Muscle layer of colon (tissue), 2 donors: ENCODE measurements at regions not wholly inside any gene's neighbourhood (a gene's known extent, or its start where the extent isn't known, plus 50 kb on each side); places are given as distances from the start of the nearest gene placed in this dataset.

ENCODE experiments used
- H3K27ac ChIP-seq: one replicate; pipeline ENCODE4 v1.7.0; 2013; ENCODE audit warnings: low read depth, mild to moderate bottlenecking, low read length, moderate library complexity
- H3K27me3 ChIP-seq, 2 donors: one replicate each; pipeline ENCODE4 v1.7.0; 2013; ENCODE audit warnings: low read length in 2 of 2, mild to moderate bottlenecking in 2 of 2; ENCODE audit not compliant: insufficient read depth in 2 of 2, control insufficient read depth in 1 of 2
- H3K36me3 ChIP-seq: one replicate; pipeline ENCODE4 v1.7.0; 2013; ENCODE audit warnings: mild to moderate bottlenecking, low read length; ENCODE audit not compliant: insufficient read depth
- H3K4me1 ChIP-seq: one replicate; pipeline ENCODE4 v1.7.0; 2013; ENCODE audit warnings: mild to moderate bottlenecking, low read length; ENCODE audit not compliant: insufficient read depth
- H3K4me3 ChIP-seq, 2 donors: one replicate each; pipeline ENCODE4 v1.7.0; 2013; ENCODE audit warnings: low read length in 2 of 2, low read depth in 1 of 2, mild to moderate bottlenecking in 1 of 2, moderate library complexity in 1 of 2
- H3K9ac ChIP-seq: one replicate; pipeline ENCODE4 v1.7.0; 2013; ENCODE audit warnings: low read length
- H3K9me3 ChIP-seq: one replicate; pipeline ENCODE4 v1.7.0; 2013; ENCODE audit warnings: mild to moderate bottlenecking, low read length
- donor health status: abdominal sarcoma.
- donor health status: Adenocarcinoma of cecum.

- Histone ChIP-seq H3K36me3 (no peaks in the 10 kb centered on the region), H3K27ac (no peak overlapping the region), H3K9me3 (peaks cover 7% of the 10 kb centered on the region), H3K4me1 (peaks cover 4% of the 10 kb centered on the region), H3K9ac (no peak overlapping the region), H3K4me3 (no peak overlapping the region), H3K27me3 (no peaks in the 10 kb centered on the region)
These were observed 109.8 kb upstream of the IL6 start for GRCh38 chr7:22617166-22617565.

GRCh38 chr7:22613496-22613895, 113.5 kb upstream of the IL6 start:
- H3K4me3 ChIP-seq, result no peak overlapping the region
- H3K9me3 ChIP-seq, result peaks cover 7% of the 10 kb centered on the region
- no peak overlapping the region for H3K9ac ChIP-seq
- peaks cover 4% of the 10 kb centered on the region for H3K4me1 ChIP-seq
- no peaks in the 10 kb centered on the region for H3K36me3 ChIP-seq
- H3K27ac ChIP-seq, result no peak overlapping the region
- H3K27me3 ChIP-seq, result no peaks in the 10 kb centered on the region

GRCh38 chr7:22612776-22613175, 112.8 kb upstream of the STEAP1B start:
- Histone ChIP-seq H3K36me3 (no peaks in the 10 kb centered on the region), H3K27ac (no peak overlapping the region)

GRCh38 chr7:22611758-22612079, 111.7 kb upstream of the STEAP1B start:
- Histone ChIP-seq H3K27ac (no peak overlapping the region), H3K27me3 (no peaks in the 10 kb centered on the region), H3K9ac (no peak overlapping the region), H3K4me3 (no peak overlapping the region), H3K36me3 (no peaks in the 10 kb centered on the region), H3K4me1 (peaks cover 4% of the 10 kb centered on the region), H3K9me3 (no peaks in the 10 kb centered on the region)

More at GRCh38 chr7:22612776-22613175, 112.8 kb upstream of the STEAP1B start:
- Histone ChIP-seq H3K9ac (no peak overlapping the region), H3K4me1 (peaks cover 4% of the 10 kb centered on the region), H3K9me3 (peaks cover 5% of the 10 kb centered on the region), H3K4me3 (no peak overlapping the region), H3K27me3 (no peaks in the 10 kb centered on the region)

GRCh38 chr7:22610951-22611757, 111.2 kb upstream of the STEAP1B start:
- peaks cover 4% of the 10 kb centered on the region for H3K4me1 ChIP-seq
- H3K9me3 ChIP-seq, result no peaks in the 10 kb centered on the region
- no peak overlapping the region for H3K4me3 ChIP-seq
- no peaks in the 10 kb centered on the region for H3K27me3 ChIP-seq
- H3K36me3 ChIP-seq, result no peaks in the 10 kb centered on the region
- H3K9ac ChIP-seq, result no peak overlapping the region
- no peak overlapping the region for H3K27ac ChIP-seq

GRCh38 chr7:22610263-22610662, 110.3 kb upstream of the STEAP1B start:
- Histone ChIP-seq H3K9me3 (no peaks in the 10 kb centered on the region), H3K4me1 (peaks cover 4% of the 10 kb centered on the region), H3K27ac (no peak overlapping the region), H3K27me3 (no peaks in the 10 kb centered on the region), H3K36me3 (no peaks in the 10 kb centered on the region), H3K4me3 (no peak overlapping the region), H3K9ac (no peak overlapping the region)

- H3K27me3 ChIP-seq, result no peaks in the 10 kb centered on the region
- H3K9me3 ChIP-seq, result no peaks in the 10 kb centered on the region
- no peak overlapping the region for H3K9ac ChIP-seq
- H3K4me1 ChIP-seq, result peaks cover 4% of the 10 kb centered on the region
- H3K36me3 ChIP-seq, result no peaks in the 10 kb centered on the region
- H3K27ac ChIP-seq, result no peak overlapping the region
- no peak overlapping the region for H3K4me3 ChIP-seq
These were observed 107.2 kb upstream of the STEAP1B start for GRCh38 chr7:22607180-22607579.

- H3K4me3 ChIP-seq, result no peak overlapping the region
- no peak overlapping the region for H3K27ac ChIP-seq
- H3K9ac ChIP-seq, result no peak overlapping the region
- H3K4me1 ChIP-seq, result peaks cover 19% of the 10 kb centered on the region
- no peaks in the 10 kb centered on the region for H3K36me3 ChIP-seq
- no peaks in the 10 kb centered on the region for H3K27me3 ChIP-seq
- H3K9me3 ChIP-seq, result no peaks in the 10 kb centered on the region
These were observed 104.3 kb upstream of the STEAP1B start for GRCh38 chr7:22604246-22604645.

- no peaks in the 10 kb centered on the region for H3K9me3 ChIP-seq
- no peak overlapping the region for H3K9ac ChIP-seq
- H3K27ac ChIP-seq, result no peak overlapping the region
- H3K36me3 ChIP-seq, result no peaks in the 10 kb centered on the region
- H3K4me3 ChIP-seq, result no peak overlapping the region
- no peaks in the 10 kb centered on the region for H3K27me3 ChIP-seq
- H3K4me1 ChIP-seq, result peaks cover 19% of the 10 kb centered on the region
These were observed 102.0 kb upstream of the STEAP1B start for GRCh38 chr7:22601812-22602565.

- H3K4me3 ChIP-seq, result no peak overlapping the region
- no peaks in the 10 kb centered on the region for H3K9me3 ChIP-seq
- H3K36me3 ChIP-seq, result no peaks in the 10 kb centered on the region
- H3K4me1 ChIP-seq, result peaks cover 19% of the 10 kb centered on the region
- no peak overlapping the region for H3K9ac ChIP-seq
- no peak overlapping the region for H3K27ac ChIP-seq
- no peaks in the 10 kb centered on the region for H3K27me3 ChIP-seq
These were observed 101.4 kb upstream of the STEAP1B start for GRCh38 chr7:22601408-22601807.

GRCh38 chr7:22601003-22601402, 101.0 kb upstream of the STEAP1B start:
- Histone ChIP-seq H3K9ac (no peak overlapping the region), H3K4me1 (peaks cover 19% of the 10 kb centered on the region), H3K36me3 (no peaks in the 10 kb centered on the region), H3K27me3 (no peaks in the 10 kb centered on the region), H3K27ac (no peak overlapping the region), H3K4me3 (no peak overlapping the region), H3K9me3 (no peaks in the 10 kb centered on the region)
